ENCODE measurements at regions not wholly inside any gene's neighbourhood (a gene's known extent, or its start where the extent isn't known, plus 50 kb on each side); places are given as distances from the start of the nearest gene placed in this dataset.

DNA sequence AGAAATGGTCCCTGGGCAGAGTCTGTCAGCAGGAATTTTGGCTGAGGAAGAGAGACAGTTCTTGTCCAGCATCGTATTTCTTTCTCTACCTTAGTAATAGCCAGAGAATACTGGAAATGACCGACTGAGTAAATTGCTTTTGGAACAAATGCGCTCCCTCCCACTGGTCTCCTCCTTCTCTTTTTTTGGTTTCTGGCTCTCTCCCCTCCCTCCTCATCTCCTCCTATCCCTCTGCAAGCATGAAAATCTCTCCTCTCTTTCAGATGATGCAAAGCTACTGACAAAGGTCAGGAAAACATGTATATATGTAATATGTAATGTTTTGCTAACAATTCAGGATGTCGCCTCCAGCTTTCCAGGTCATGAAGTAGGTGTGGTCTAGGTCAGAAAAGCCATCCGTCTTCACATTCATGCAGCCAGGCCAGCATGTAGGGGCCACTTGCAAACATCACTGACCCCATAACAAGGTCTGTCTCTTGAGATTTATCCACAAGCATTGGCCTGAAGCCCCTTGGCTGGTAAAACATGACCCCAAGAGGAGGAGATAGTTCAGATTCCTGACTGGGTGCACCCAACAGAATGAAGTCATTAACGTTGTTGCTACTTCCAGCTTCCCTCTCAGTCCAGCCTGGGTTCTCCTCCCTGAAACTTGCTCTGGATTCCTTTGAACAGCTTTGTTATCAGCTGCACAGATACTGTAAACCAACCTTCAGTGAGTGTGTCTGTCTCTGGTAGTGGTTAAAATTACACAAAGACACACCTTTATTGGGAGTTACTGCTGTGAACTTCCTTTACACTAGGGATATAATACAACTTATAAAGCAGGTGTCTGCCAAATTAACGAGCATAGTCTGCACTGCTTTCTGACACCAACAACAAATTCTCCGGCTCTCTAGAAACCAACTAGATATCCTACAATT, 864.4 kb upstream of the KLHL29 start:
- Histone ChIP-seq H3K27me3 (no peaks in the 10 kb centered on the region), H3K36me3 (no peaks in the 10 kb centered on the region), H3K9me3 (no peaks in the 10 kb centered on the region), H3K4me1 (no peaks in the 10 kb centered on the region), H3K4me3 (no peak overlapping the region), H3K27ac (no peak overlapping the region)
- FAIRE-seq (no peak), DNase-seq (no peak), ATAC-seq (peak in 1 of 4 donors; percentile 32)
- intact Hi-C loops (cut with DNase I): no loop called here
- TF ChIP-seq, protein P1, sequence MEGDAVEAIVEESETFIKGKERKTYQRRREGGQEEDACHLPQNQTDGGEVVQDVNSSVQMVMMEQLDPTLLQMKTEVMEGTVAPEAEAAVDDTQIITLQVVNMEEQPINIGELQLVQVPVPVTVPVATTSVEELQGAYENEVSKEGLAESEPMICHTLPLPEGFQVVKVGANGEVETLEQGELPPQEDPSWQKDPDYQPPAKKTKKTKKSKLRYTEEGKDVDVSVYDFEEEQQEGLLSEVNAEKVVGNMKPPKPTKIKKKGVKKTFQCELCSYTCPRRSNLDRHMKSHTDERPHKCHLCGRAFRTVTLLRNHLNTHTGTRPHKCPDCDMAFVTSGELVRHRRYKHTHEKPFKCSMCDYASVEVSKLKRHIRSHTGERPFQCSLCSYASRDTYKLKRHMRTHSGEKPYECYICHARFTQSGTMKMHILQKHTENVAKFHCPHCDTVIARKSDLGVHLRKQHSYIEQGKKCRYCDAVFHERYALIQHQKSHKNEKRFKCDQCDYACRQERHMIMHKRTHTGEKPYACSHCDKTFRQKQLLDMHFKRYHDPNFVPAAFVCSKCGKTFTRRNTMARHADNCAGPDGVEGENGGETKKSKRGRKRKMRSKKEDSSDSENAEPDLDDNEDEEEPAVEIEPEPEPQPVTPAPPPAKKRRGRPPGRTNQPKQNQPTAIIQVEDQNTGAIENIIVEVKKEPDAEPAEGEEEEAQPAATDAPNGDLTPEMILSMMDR (IDR thresholded peaks at IDR 0.05): no peak
- WGBS, 2 donors: 53 to 65% methylated on average over 8 of the region's 8 CpGs

DNA sequence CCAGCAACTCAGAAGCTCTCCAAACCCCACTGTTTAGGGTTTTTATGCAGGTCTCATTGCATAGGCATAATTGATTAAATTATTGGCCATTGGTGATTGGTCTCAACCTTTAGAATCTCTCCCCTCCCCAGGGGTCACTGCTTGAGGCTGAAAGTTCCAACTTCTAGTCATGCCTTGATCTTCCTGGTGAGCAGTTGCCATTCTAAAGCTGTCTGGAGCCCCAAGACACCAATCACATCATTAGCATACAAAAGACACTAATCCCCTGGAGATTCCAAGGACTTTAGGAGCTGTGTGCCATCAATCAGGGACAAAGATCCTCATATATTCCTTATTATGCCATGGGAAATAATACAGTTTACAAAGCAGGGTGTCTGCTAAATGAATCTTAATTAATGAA, 863.4 kb upstream of the KLHL29 start:
- no peaks in the 10 kb centered on the region for H3K27me3 ChIP-seq
- TF ChIP-seq, protein P1 (IDR thresholded peaks at IDR 0.05): no peak
- no peak for DNase-seq
- intact Hi-C loops (cut with DNase I): no loop called here
- FAIRE-seq: no peak
- no peaks in the 10 kb centered on the region for H3K4me1 ChIP-seq
- H3K36me3 ChIP-seq: no peaks in the 10 kb centered on the region
- H3K27ac ChIP-seq: no peak overlapping the region
- H3K4me3 ChIP-seq: no peak overlapping the region
- ATAC-seq: no peak
- no peaks in the 10 kb centered on the region for H3K9me3 ChIP-seq

DNA sequence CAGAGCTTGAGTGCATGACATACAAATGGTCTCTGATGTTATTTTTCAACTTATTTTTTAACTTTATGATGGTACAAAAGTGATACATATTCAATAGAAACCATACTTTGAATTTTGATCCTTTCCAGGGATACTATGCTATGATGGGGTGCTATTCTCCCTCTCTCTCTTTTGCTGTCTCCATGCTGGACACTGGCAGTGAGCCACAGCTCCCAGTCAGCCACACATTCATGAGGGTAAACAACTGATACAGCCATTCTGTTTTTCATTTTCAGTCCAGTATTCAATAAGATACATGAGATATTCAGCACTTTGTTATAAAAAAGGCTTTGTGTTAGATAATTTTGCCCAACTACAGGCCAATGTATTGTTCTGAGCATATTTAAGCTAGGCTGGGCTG, 859.3 kb upstream of the KLHL29 start:
- FAIRE-seq: no peak
- no peak overlapping the region for H3K27ac ChIP-seq
- H3K27me3 ChIP-seq: no peaks in the 10 kb centered on the region
- H3K9me3 ChIP-seq: no peaks in the 10 kb centered on the region
- no peak for DNase-seq
- TF ChIP-seq, protein P1 (IDR thresholded peaks at IDR 0.05): no peak
- no peak overlapping the region for H3K4me3 ChIP-seq
- intact Hi-C loops (cut with DNase I): no loop called here
- no peaks in the 10 kb centered on the region for H3K36me3 ChIP-seq
- H3K4me1 ChIP-seq: no peaks in the 10 kb centered on the region
- no peak for ATAC-seq

DNA sequence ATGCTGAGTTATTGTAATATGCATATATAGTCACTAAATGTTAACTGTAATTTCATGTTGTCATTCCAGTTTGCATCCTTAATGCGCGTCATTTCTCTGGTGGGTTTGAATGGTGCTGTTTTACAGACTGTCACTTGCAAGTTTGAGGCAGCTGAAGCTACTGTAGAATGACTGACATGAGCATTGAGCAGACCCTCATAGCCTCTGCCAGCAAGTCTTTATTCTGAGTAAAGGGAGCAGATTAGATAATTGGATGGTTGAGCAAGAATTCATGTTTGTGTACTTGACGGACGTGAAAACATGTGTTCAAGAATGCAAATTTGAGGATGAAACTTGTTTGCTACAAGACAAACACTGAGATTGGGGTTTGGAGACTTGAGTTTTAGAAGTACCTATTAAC, 854.8 kb upstream of the KLHL29 start:
- Histone ChIP-seq H3K9me3 (no peaks in the 10 kb centered on the region), H3K27me3 (no peaks in the 10 kb centered on the region), H3K27ac (no peak overlapping the region), H3K4me3 (no peak overlapping the region), H3K4me1 (no peaks in the 10 kb centered on the region), H3K36me3 (no peaks in the 10 kb centered on the region)
- intact Hi-C loops (cut with DNase I): no loop called here
- no peak for DNase-seq
- TF ChIP-seq, protein P1 (IDR thresholded peaks at IDR 0.05): no peak
- FAIRE-seq: no peak
- ATAC-seq: no peak
- 66 to 74% methylated on average over 4 of the region's 4 CpGs for WGBS, 2 donors

DNA sequence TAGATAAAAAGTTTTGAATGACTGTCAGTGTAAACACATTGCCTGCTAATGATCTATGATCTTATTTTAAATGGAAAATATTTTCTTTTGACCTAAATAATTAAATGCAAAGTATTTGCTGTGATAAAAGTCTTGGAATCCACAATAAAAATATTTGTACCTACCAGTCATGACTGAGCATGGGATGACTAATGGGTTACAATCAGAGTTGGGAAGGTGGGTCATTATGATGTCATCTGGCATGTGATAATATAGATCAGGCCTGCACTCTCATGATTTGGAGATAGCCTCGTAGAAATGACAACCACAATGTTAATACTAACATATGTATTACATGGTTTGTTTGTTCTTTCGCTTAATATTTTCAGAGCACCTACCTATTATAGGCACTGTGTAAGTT, 848.8 kb upstream of the KLHL29 start:
- DNase-seq: no peak
- no peak for FAIRE-seq
- no peaks in the 10 kb centered on the region for H3K36me3 ChIP-seq
- WGBS, 2 donors: 57 to 60% methylated on average over 2 of the region's 2 CpGs
- ATAC-seq: no peak
- intact Hi-C loops (cut with DNase I): no loop called here
- no peak overlapping the region for H3K4me3 ChIP-seq
- TF ChIP-seq, protein P1 (IDR thresholded peaks at IDR 0.05): no peak
- no peaks in the 10 kb centered on the region for H3K9me3 ChIP-seq
- H3K4me1 ChIP-seq: no peaks in the 10 kb centered on the region
- no peaks in the 10 kb centered on the region for H3K27me3 ChIP-seq
- H3K27ac ChIP-seq: no peak overlapping the region

Data from pancreas (tissue), 10 donors.